ENCODE measurements at regions not wholly inside any gene's neighbourhood (a gene's known extent, or its start where the extent isn't known, plus 50 kb on each side); places are given as distances from the start of the nearest gene placed in this dataset.

DNA sequence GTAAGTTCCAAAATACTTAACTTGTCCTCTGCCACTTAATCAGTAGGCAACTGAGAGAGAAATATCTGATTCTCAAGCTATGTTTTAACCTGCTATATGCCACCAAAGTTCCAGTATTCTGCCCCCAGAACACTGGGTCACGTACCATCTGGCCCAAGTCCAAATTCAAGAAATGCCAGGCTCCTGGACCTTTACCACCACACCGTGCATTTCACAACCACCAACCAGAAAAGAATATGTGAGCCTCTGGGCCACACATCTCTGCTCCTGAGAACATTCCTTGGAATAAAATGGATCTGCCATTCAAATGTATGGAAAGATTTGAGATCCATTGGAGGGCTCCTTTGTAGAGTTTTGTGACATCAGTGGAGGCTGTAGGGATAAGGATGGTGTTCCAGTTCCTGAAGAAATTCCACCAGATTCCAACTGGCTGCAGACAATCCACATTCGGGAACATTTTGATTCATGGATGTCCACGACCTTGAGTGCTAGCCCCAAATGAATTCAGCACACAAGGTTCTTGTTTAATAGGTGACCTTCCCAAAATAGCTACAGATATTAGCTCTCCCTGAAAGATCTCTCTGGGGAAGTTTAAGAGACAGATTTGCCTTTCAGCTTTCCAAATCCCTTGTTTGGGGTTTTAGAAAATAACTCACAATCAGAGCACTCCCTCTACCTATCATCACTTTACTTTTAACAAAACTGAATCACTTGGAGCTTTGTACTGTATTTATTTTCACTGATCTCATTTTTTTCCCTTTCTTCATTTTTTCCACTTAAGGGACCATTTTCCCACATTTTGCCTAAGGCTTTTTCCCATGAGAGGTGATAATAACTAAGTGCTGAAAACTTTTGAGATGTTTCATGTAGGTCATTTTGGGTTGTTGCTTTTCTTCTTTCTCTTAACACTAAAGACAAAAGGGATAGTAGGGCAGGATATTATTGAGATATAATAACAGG lies 128.4 kb upstream of the ZC3H11B start (continued):
- TF ChIP-seq, protein P1, sequence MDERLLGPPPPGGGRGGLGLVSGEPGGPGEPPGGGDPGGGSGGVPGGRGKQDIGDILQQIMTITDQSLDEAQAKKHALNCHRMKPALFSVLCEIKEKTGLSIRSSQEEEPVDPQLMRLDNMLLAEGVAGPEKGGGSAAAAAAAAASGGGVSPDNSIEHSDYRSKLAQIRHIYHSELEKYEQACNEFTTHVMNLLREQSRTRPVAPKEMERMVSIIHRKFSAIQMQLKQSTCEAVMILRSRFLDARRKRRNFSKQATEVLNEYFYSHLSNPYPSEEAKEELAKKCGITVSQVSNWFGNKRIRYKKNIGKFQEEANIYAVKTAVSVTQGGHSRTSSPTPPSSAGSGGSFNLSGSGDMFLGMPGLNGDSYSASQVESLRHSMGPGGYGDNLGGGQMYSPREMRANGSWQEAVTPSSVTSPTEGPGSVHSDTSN (CRISPR knock-in tag; IDR thresholded peaks at IDR 0.05) = no peak
- TF ChIP-seq ZNF547 (CRISPR knock-in tag; IDR thresholded peaks at IDR 0.05) = no peak
- TF ChIP-seq, protein P2, sequence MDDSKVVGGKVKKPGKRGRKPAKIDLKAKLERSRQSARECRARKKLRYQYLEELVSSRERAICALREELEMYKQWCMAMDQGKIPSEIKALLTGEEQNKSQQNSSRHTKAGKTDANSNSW (CRISPR knock-in tag; IDR thresholded peaks at IDR 0.05; ENCODE audit: borderline replicate concordance) = no peak
- no peak for TF ChIP-seq ZNF225 (CRISPR knock-in tag; IDR thresholded peaks at IDR 0.05)
- no peak for TF ChIP-seq TEAD3 (CRISPR knock-in tag; optimal IDR thresholded peaks at IDR 0.05; ENCODE audit: borderline replicate concordance)
- TF ChIP-seq RARG (CRISPR knock-in tag; IDR thresholded peaks at IDR 0.05; ENCODE audit: low read depth) = no peak

DNA sequence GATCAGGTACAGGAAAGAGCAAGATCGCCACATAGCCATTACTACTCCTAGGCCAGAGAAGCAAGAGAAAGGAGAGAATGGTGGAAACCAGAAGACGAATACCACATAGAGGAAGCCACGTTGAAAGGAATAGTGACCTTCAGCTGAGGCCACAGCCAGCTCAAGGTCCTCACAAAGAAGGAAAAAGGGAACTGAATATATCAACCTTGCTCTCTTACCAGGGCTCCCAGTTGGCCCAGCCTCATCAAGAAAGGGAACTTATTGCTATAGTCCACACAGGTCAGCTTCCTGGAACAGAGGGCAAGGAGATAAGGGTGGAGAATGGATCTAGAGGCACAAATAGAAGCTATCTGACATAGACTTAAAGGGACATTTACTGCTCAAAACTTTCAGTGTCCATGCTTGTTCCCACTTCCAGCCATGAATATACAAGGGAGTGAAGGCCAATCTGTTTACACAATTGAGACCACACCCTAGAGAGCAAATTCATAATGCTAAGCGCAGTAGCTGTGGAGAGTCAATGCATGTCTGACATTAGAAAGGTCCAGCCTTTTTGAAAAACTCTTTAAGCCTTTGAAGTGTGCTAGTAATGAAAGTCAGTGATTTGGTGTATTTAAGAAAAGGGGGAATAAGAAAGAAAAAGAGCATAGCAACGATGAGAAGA lies 120.7 kb upstream of the ZC3H11B start:
- no peak overlapping the region for H3K4me2 ChIP-seq (ENCODE audit: low read depth, low read length)
- H3K4me1 ChIP-seq (ENCODE audit: insufficient read depth, low read length) = no peaks in the 10 kb centered on the region
- H3K79me2 ChIP-seq (ENCODE audit: insufficient read depth, low read length) = no peaks in the 10 kb centered on the region
- ATAC-seq (no peak), DNase-seq (ENCODE audit: low spot score) (no peak), FAIRE-seq (no peak)
- intact Hi-C loops (cut with micrococcal nuclease; ENCODE audit: unreplicated experiment) = no loop called here
- H3K9ac ChIP-seq (ENCODE audit: insufficient read depth, low read depth, low read length) = no peak overlapping the region
- ChIA-PET CTCF (ENCODE audit: low intra/inter-chr PET ratio, low total read pairs) (no interaction called here), POLR2A (no interaction called here)
- no TSS peak for BruUV-seq (replicated peaks)
- H3K27me3 ChIP-seq (ENCODE audit: control insufficient read depth in 1 of 2, insufficient read depth in 2 of 2, low read length in 2 of 2) = no peaks in the 10 kb centered on the region
- H3K27ac ChIP-seq (ENCODE audit: extremely low read length, insufficient read depth, low read length) = no peak overlapping the region
- no peak overlapping the region for H3K4me3 ChIP-seq (replicated peaks in 1 of 3; ENCODE audit: insufficient read depth in 1 of 3, low read depth in 2 of 3, low read length in 3 of 3)
- no peak overlapping the region for H2AFZ ChIP-seq (ENCODE audit: low read length)
- H3K9me3 ChIP-seq (ENCODE audit: low read length) = no peaks in the 10 kb centered on the region
- in situ Hi-C loops (cut with HindIII; ENCODE audit: extremely low pct_ligation_motif_present, low pct_unique_long_range_greater_than_20kb) = no loop called here
- no peaks in the 10 kb centered on the region for H3K36me3 ChIP-seq (replicated peaks in 1 of 2; ENCODE audit: control insufficient read depth in 1 of 2, insufficient read depth in 2 of 2, low read length in 2 of 2)
- no peaks in the 10 kb centered on the region for H4K20me1 ChIP-seq (ENCODE audit: insufficient read depth, low read length)
- WGBS (ENCODE audit: low lambda C conversion rate) = 9% methylated on average over 5 of the region's 5 CpGs
- TF ChIP-seq ZNF251 (CRISPR knock-in tag; IDR thresholded peaks at IDR 0.05) (no peak), ZNF232 (CRISPR knock-in tag; IDR thresholded peaks at IDR 0.05; ENCODE audit: borderline replicate concordance) (no peak), PCBP2 (optimal IDR thresholded peaks at IDR 0.05; ENCODE audit: low read depth, low read length, poor library complexity, severe bottlenecking) (no peak), ZNF10 (CRISPR knock-in tag; IDR thresholded peaks at IDR 0.05; ENCODE audit: borderline replicate concordance, low read depth) (no peak), REXO4 (CRISPR knock-in tag; IDR thresholded peaks at IDR 0.05; ENCODE audit: borderline replicate concordance) (no peak), PCBP1 (IDR thresholded peaks at IDR 0.05; ENCODE audit: borderline replicate concordance, low read depth, low read length) (no peak), ZNF607 (CRISPR knock-in tag; IDR thresholded peaks at IDR 0.05; ENCODE audit: borderline replicate concordance) (no peak), AGO1 (IDR thresholded peaks at IDR 0.05; ENCODE audit: low read depth, low read length, poor library complexity, severe bottlenecking) (no peak), NPAS2 (CRISPR knock-in tag; IDR thresholded peaks at IDR 0.05; ENCODE audit: borderline replicate concordance) (no peak)
- TF ChIP-seq, protein P3, sequence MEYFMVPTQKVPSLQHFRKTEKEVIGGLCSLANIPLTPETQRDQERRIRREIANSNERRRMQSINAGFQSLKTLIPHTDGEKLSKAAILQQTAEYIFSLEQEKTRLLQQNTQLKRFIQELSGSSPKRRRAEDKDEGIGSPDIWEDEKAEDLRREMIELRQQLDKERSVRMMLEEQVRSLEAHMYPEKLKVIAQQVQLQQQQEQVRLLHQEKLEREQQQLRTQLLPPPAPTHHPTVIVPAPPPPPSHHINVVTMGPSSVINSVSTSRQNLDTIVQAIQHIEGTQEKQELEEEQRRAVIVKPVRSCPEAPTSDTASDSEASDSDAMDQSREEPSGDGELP (IDR thresholded peaks at IDR 0.05; ENCODE audit: borderline replicate concordance, low read depth) = no peak
- TF ChIP-seq, protein P4, sequence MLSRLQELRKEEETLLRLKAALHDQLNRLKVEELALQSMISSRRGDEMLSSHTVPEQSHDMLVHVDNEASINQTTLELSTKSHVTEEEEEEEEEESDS (CRISPR knock-in tag; IDR thresholded peaks at IDR 0.05; ENCODE audit: borderline replicate concordance) = no peak
- TF ChIP-seq, protein P5, sequence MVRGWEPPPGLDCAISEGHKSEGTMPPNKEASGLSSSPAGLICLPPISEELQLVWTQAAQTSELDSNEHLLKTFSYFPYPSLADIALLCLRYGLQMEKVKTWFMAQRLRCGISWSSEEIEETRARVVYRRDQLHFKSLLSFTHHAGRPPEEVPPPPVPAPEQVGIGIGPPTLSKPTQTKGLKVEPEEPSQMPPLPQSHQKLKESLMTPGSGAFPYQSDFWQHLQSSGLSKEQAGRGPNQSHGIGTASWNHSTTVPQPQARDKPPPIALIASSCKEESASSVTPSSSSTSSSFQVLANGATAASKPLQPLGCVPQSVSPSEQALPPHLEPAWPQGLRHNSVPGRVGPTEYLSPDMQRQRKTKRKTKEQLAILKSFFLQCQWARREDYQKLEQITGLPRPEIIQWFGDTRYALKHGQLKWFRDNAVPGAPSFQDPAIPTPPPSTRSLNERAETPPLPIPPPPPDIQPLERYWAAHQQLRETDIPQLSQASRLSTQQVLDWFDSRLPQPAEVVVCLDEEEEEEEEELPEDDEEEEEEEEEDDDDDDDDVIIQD (CRISPR knock-in tag; IDR thresholded peaks at IDR 0.05; ENCODE audit: low read depth) = no peak

All from HepG2 (cell line).